Keratinocyte (primary cell): ENCODE measurements at regions not wholly inside any gene's neighbourhood (a gene's known extent, or its start where the extent isn't known, plus 50 kb on each side); places are given as distances from the start of the nearest gene placed in this dataset.

ENCODE experiments used
- DNase-seq: peaks from one replicate; pipeline ENCODE4 v3.0.0-alpha.2; 2011; ENCODE audit warnings: low read depth, missing footprints, low spot score
- FAIRE-seq: peaks from 2 replicates; lab custom pipeline; 2011; peaks lifted over from hg19 to GRCh38; lab: Jason Lieb, UNC
- H2AFZ ChIP-seq: 2 replicates; pipeline ENCODE4 v1.6.0; 2012; ENCODE audit warnings: low read length, control low read depth, inconsistent platforms; ENCODE audit not compliant: control insufficient read depth
- H3K27ac ChIP-seq: 2 replicates; pipeline ENCODE4 v1.5.1; 2011; ENCODE audit warnings: low read length; ENCODE audit not compliant: control insufficient read depth, insufficient read depth
- H3K27me3 ChIP-seq: 3 replicates; pipeline ENCODE4 v1.6.0; 2011; ENCODE audit warnings: low read length; ENCODE audit not compliant: control insufficient read depth, insufficient read depth; ENCODE audit errors: extremely low read depth
- H3K36me3 ChIP-seq, 2 experiments: 2 replicates in 1 of 2; 3 replicates in 1 of 2; pipeline ENCODE4 v1.5.1; 2011; ENCODE audit warnings: low read length in 2 of 2, mild to moderate bottlenecking in 1 of 2; ENCODE audit not compliant: control insufficient read depth in 2 of 2, insufficient read depth in 2 of 2; ENCODE audit errors: extremely low read depth in 1 of 2
- H3K4me1 ChIP-seq: 3 replicates; pipeline ENCODE4 v1.5.1; 2011; ENCODE audit warnings: low read length; ENCODE audit not compliant: control insufficient read depth, insufficient read depth; ENCODE audit errors: extremely low read depth
- H3K4me2 ChIP-seq: 3 replicates; pipeline ENCODE4 v1.6.0; 2011; ENCODE audit warnings: low read depth, low read length; ENCODE audit not compliant: control insufficient read depth, insufficient read depth; ENCODE audit errors: extremely low read depth
- H3K4me3 ChIP-seq, 3 experiments: fragments of 200-600 bp in 1 of 3; sonication (generic) in 1 of 3; 2 replicates in 2 of 3; 3 replicates in 1 of 3; pipeline ENCODE4 v1.5.1; 2011 to 2016; ENCODE audit warnings: low read length in 3 of 3, mild to moderate bottlenecking in 3 of 3, control low read depth in 2 of 3, inconsistent platforms in 1 of 3, low read depth in 1 of 3, mixed read lengths in 1 of 3, mixed run types in 1 of 3, moderate library complexity in 1 of 3; ENCODE audit not compliant: control insufficient read depth in 2 of 3, insufficient read depth in 2 of 3; ENCODE audit errors: extremely low read depth in 1 of 3
- H3K79me2 ChIP-seq: 2 replicates; pipeline ENCODE4 v1.6.0; 2012; ENCODE audit warnings: low read length; ENCODE audit not compliant: control insufficient read depth, insufficient read depth
- H3K9ac ChIP-seq: 3 replicates; pipeline ENCODE4 v1.6.0; 2011; ENCODE audit warnings: low read length; ENCODE audit not compliant: control insufficient read depth, insufficient read depth; ENCODE audit errors: extremely low read depth
- H3K9me1 ChIP-seq: 3 replicates; pipeline ENCODE4 v1.6.0; 2011; ENCODE audit warnings: low read length; ENCODE audit not compliant: control insufficient read depth, insufficient read depth; ENCODE audit errors: extremely low read depth
- H3K9me3 ChIP-seq: 2 replicates; pipeline ENCODE4 v1.5.1; 2012; ENCODE audit warnings: low read depth, low read length; ENCODE audit not compliant: control insufficient read depth
- H4K20me1 ChIP-seq: 3 replicates; pipeline ENCODE4 v1.6.0; 2011; ENCODE audit warnings: low read length; ENCODE audit not compliant: control insufficient read depth, insufficient read depth; ENCODE audit errors: extremely low read depth
- EZH2 ChIP-seq: IDR thresholded peaks from one replicate; pipeline ENCODE4 v1.6.1; 2012; ENCODE audit warnings: inconsistent platforms, mild to moderate bottlenecking, low read length, moderate library complexity
- dilution Hi-C: fragments of 300-500 bp; cut with MboI; formaldehyde crosslinking; loops from one replicate; pipeline ENCODE4 v1.7.0; 2020; ENCODE audit warnings: low sequenced_read_pairs; ENCODE audit not compliant: extremely low pct_ligation_motif_present
- TF ChIP-seq, protein P1 (sequence below), 3 experiments: IDR thresholded peaks in 1 of 3; conservative IDR thresholded peaks in 1 of 3; optimal IDR thresholded peaks in 1 of 3; 2 replicates in 2 of 3; 3 replicates in 1 of 3; pipeline versions ENCODE3 to v1.5.1; 2011; ENCODE audit warnings: low read length in 3 of 3, mild to moderate bottlenecking in 3 of 3, moderate library complexity in 2 of 3, control low read depth in 1 of 3, inconsistent platforms in 1 of 3; ENCODE audit not compliant: insufficient read depth in 2 of 3; ENCODE audit errors: extremely low read depth in 1 of 3

DNA sequence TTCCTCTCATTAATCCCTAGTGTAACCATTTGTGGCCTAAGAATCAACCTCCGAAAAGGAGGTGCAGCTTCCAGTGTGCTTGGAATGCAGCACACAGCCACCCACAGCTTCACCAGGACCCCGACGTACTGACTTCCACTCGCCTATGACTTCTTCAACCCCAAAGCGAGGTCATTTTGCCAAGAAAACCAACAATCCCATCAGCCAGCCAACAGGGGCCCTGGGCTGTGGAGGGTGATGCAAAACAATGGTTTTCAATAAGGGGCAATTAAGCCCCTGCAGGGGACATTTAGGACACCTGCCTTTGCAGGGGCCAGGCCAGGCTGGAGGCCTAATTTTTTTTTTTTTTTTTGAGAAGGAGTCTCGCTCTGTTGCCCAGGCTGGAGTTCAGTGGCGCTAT, 158.1 kb upstream of the SKOR2 start:
- Histone ChIP-seq H3K36me3 (no peaks in the 10 kb centered on the region), H3K27ac (no peak overlapping the region), H3K4me1 (no peaks in the 10 kb centered on the region), H4K20me1 (no peaks in the 10 kb centered on the region), H3K4me2 (no peak overlapping the region), H3K4me3 (no peak overlapping the region), H3K9me1 (no peaks in the 10 kb centered on the region), H3K9ac (no peak overlapping the region), H3K79me2 (no peaks in the 10 kb centered on the region), H3K27me3 (no peaks in the 10 kb centered on the region), H3K9me3 (no peaks in the 10 kb centered on the region), H2AFZ (no peak overlapping the region)
- dilution Hi-C loops: no loop called here
- FAIRE-seq (no peak), DNase-seq (no peak)
- TF ChIP-seq EZH2: no peak
- TF ChIP-seq, protein P1, sequence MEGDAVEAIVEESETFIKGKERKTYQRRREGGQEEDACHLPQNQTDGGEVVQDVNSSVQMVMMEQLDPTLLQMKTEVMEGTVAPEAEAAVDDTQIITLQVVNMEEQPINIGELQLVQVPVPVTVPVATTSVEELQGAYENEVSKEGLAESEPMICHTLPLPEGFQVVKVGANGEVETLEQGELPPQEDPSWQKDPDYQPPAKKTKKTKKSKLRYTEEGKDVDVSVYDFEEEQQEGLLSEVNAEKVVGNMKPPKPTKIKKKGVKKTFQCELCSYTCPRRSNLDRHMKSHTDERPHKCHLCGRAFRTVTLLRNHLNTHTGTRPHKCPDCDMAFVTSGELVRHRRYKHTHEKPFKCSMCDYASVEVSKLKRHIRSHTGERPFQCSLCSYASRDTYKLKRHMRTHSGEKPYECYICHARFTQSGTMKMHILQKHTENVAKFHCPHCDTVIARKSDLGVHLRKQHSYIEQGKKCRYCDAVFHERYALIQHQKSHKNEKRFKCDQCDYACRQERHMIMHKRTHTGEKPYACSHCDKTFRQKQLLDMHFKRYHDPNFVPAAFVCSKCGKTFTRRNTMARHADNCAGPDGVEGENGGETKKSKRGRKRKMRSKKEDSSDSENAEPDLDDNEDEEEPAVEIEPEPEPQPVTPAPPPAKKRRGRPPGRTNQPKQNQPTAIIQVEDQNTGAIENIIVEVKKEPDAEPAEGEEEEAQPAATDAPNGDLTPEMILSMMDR (optimal IDR thresholded peaks at IDR 0.05 in 1 of 3, IDR thresholded peaks at IDR 0.05 in 1 of 3, conservative IDR thresholded peaks at IDR 0.05 in 1 of 3; ENCODE audit: extremely low read depth in 1 of 3, insufficient read depth in 2 of 3, low read length in 3 of 3): no peak

DNA sequence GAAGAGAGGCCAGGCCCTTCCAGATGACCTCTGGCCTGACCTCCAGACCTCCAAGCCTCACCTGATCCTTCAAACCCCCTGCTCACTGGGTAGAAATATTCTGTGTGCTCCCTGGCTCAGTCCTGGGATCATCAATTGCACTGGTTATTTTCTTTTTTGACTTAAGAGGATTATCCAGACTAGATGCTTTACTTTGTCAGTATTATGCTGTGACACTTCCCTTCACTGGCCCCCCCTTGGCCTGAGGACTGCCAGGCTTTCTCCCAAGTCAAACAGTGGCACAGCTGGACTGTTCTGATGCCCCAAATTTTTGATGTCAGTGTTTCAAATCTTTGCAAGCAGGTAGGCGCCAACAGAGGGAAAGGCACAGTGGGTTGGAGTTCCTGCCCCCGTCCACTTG, 156.3 kb upstream of the SKOR2 start:
- H2AFZ ChIP-seq: no peak overlapping the region
- no peaks in the 10 kb centered on the region for H3K9me3 ChIP-seq
- DNase-seq: no peak
- no peaks in the 10 kb centered on the region for H4K20me1 ChIP-seq
- H3K36me3 ChIP-seq: no peaks in the 10 kb centered on the region
- H3K9ac ChIP-seq: no peak overlapping the region
- dilution Hi-C loops: no loop called here
- H3K4me2 ChIP-seq: no peak overlapping the region
- no peaks in the 10 kb centered on the region for H3K79me2 ChIP-seq
- no peak overlapping the region for H3K4me3 ChIP-seq
- H3K27ac ChIP-seq: no peak overlapping the region
- TF ChIP-seq, protein P1 (optimal IDR thresholded peaks at IDR 0.05 in 1 of 3, IDR thresholded peaks at IDR 0.05 in 1 of 3, conservative IDR thresholded peaks at IDR 0.05 in 1 of 3; ENCODE audit: extremely low read depth in 1 of 3, insufficient read depth in 2 of 3, low read length in 3 of 3): no peak
- TF ChIP-seq EZH2: no peak
- no peaks in the 10 kb centered on the region for H3K4me1 ChIP-seq
- H3K27me3 ChIP-seq: no peaks in the 10 kb centered on the region
- no peaks in the 10 kb centered on the region for H3K9me1 ChIP-seq
- no peak for FAIRE-seq
